Ishikawa (cell line): ENCODE measurements at regions not wholly inside any gene's neighbourhood (a gene's known extent, or its start where the extent isn't known, plus 50 kb on each side); places are given as distances from the start of the nearest gene placed in this dataset.

Experiments
- CEBPB ChIP-seq: IDR thresholded peaks from 2 replicates; pipeline ENCODE4 v1.6.1; 2012
- CREB1 ChIP-seq: IDR thresholded peaks from 2 replicates; pipeline ENCODE4 v1.6.1; 2012; ENCODE audit warnings: low read depth
- EGR1 ChIP-seq: IDR thresholded peaks from 2 replicates; pipeline ENCODE4 v1.6.1; 2012
- EP300 ChIP-seq: IDR thresholded peaks from 2 replicates; pipeline ENCODE4 v1.6.1; 2012; ENCODE audit warnings: borderline replicate concordance
- FOXM1 ChIP-seq: IDR thresholded peaks from 2 replicates; pipeline ENCODE4 v1.6.1; 2012; ENCODE audit warnings: low read depth, borderline replicate concordance
- MAX ChIP-seq: IDR thresholded peaks from 2 replicates; pipeline ENCODE4 v1.6.1; 2012
- NFIC ChIP-seq: IDR thresholded peaks from 2 replicates; pipeline ENCODE4 v1.6.1; 2012
- RAD21 ChIP-seq: IDR thresholded peaks from 2 replicates; pipeline ENCODE4 v1.6.1; 2012; ENCODE audit warnings: low read depth
- REST ChIP-seq: IDR thresholded peaks from 2 replicates; pipeline ENCODE4 v1.6.1; 2012; ENCODE audit warnings: low read depth, mild to moderate bottlenecking
- TAF1 ChIP-seq: IDR thresholded peaks from 2 replicates; pipeline ENCODE4 v1.6.1; 2012; ENCODE audit warnings: low read depth, mild to moderate bottlenecking
- TCF12 ChIP-seq: IDR thresholded peaks from 2 replicates; pipeline ENCODE4 v1.6.1; 2012; ENCODE audit warnings: low read depth
- TEAD4 ChIP-seq: IDR thresholded peaks from 2 replicates; pipeline ENCODE4 v1.6.1; 2012
- USF1 ChIP-seq: IDR thresholded peaks from 2 replicates; pipeline ENCODE4 v1.6.1; 2012
- YY1 ChIP-seq: IDR thresholded peaks from 2 replicates; pipeline ENCODE4 v1.6.1; 2012; ENCODE audit warnings: low read depth
- ZBTB7A ChIP-seq: IDR thresholded peaks from 2 replicates; pipeline ENCODE4 v1.6.1; 2012; ENCODE audit warnings: low read depth

GRCh38 chr9:65426231-65426630, 141.2 kb upstream of the FOXD4L5 start:
- no peak for TF ChIP-seq USF1
- TF ChIP-seq NFIC: no peak
- no peak for TF ChIP-seq MAX
- TF ChIP-seq CEBPB: no peak
- no peak for TF ChIP-seq FOXM1
- TF ChIP-seq TEAD4: no peak
- no peak for TF ChIP-seq TAF1
- TF ChIP-seq ZBTB7A: no peak
- no peak for TF ChIP-seq EP300

- TF ChIP-seq TAF1 (no peak), ZBTB7A (no peak), CEBPB (no peak), CREB1 (no peak), REST (no peak), EGR1 (no peak), NFIC (no peak), TCF12 (no peak), FOXM1 (no peak), MAX (no peak), TEAD4 (no peak), YY1 (no peak), EP300 (no peak), RAD21 (no peak), USF1 (no peak)
Measured at GRCh38 chr9:65420771-65421170, 135.8 kb upstream of the FOXD4L5 start.

- TF ChIP-seq ZBTB7A (no peak), TCF12 (no peak), CEBPB (no peak), FOXM1 (no peak), EGR1 (no peak), REST (no peak), NFIC (no peak), MAX (no peak), USF1 (no peak), CREB1 (no peak), EP300 (no peak), TAF1 (no peak), YY1 (no peak), RAD21 (no peak), TEAD4 (no peak)
Measured at GRCh38 chr9:65411901-65412300, 126.9 kb upstream of the FOXD4L5 start.

GRCh38 chr9:65411336-65411735, 126.3 kb upstream of the FOXD4L5 start:
- TF ChIP-seq NFIC (no peak), CEBPB (no peak), TCF12 (no peak), TEAD4 (no peak), FOXM1 (no peak)

GRCh38 chr9:65410926-65411325, 125.9 kb upstream of the FOXD4L5 start:
- no peak for TF ChIP-seq CEBPB
- no peak for TF ChIP-seq REST
- TF ChIP-seq TCF12: no peak
- no peak for TF ChIP-seq USF1
- TF ChIP-seq NFIC: no peak
- TF ChIP-seq CREB1: no peak
- no peak for TF ChIP-seq RAD21
